Keratinocyte (primary cell): ENCODE measurements at regions not wholly inside any gene's neighbourhood (a gene's known extent, or its start where the extent isn't known, plus 50 kb on each side); places are given as distances from the start of the nearest gene placed in this dataset.
"Not testable (repeated sequence)": the region's sequence is repeated elsewhere in the genome, so short reads cannot be mapped to it uniquely, and the experiment has no call there.

Experiments
- DNase-seq: peaks from one replicate; pipeline ENCODE4 v3.0.0-alpha.2; 2011; ENCODE audit warnings: low read depth, missing footprints, low spot score
- FAIRE-seq: peaks from 2 replicates; lab custom pipeline; 2011; peaks lifted over from hg19 to GRCh38; lab: Jason Lieb, UNC
- H2AFZ ChIP-seq: 2 replicates; pipeline ENCODE4 v1.6.0; 2012; ENCODE audit warnings: low read length, control low read depth, inconsistent platforms; ENCODE audit not compliant: control insufficient read depth
- H3K27ac ChIP-seq: 2 replicates; pipeline ENCODE4 v1.5.1; 2011; ENCODE audit warnings: low read length; ENCODE audit not compliant: control insufficient read depth, insufficient read depth
- H3K27me3 ChIP-seq: 3 replicates; pipeline ENCODE4 v1.6.0; 2011; ENCODE audit warnings: low read length; ENCODE audit not compliant: control insufficient read depth, insufficient read depth; ENCODE audit errors: extremely low read depth
- H3K36me3 ChIP-seq, 2 experiments: 2 replicates in 1 of 2; 3 replicates in 1 of 2; pipeline ENCODE4 v1.5.1; 2011; ENCODE audit warnings: low read length in 2 of 2, mild to moderate bottlenecking in 1 of 2; ENCODE audit not compliant: control insufficient read depth in 2 of 2, insufficient read depth in 2 of 2; ENCODE audit errors: extremely low read depth in 1 of 2
- H3K4me1 ChIP-seq: 3 replicates; pipeline ENCODE4 v1.5.1; 2011; ENCODE audit warnings: low read length; ENCODE audit not compliant: control insufficient read depth, insufficient read depth; ENCODE audit errors: extremely low read depth
- H3K4me2 ChIP-seq: 3 replicates; pipeline ENCODE4 v1.6.0; 2011; ENCODE audit warnings: low read depth, low read length; ENCODE audit not compliant: control insufficient read depth, insufficient read depth; ENCODE audit errors: extremely low read depth
- H3K4me3 ChIP-seq, 3 experiments: fragments of 200-600 bp in 1 of 3; sonication (generic) in 1 of 3; 2 replicates in 2 of 3; 3 replicates in 1 of 3; pipeline ENCODE4 v1.5.1; 2011 to 2016; ENCODE audit warnings: low read length in 3 of 3, mild to moderate bottlenecking in 3 of 3, control low read depth in 2 of 3, inconsistent platforms in 1 of 3, low read depth in 1 of 3, mixed read lengths in 1 of 3, mixed run types in 1 of 3, moderate library complexity in 1 of 3; ENCODE audit not compliant: control insufficient read depth in 2 of 3, insufficient read depth in 2 of 3; ENCODE audit errors: extremely low read depth in 1 of 3
- H3K79me2 ChIP-seq: 2 replicates; pipeline ENCODE4 v1.6.0; 2012; ENCODE audit warnings: low read length; ENCODE audit not compliant: control insufficient read depth, insufficient read depth
- H3K9ac ChIP-seq: 3 replicates; pipeline ENCODE4 v1.6.0; 2011; ENCODE audit warnings: low read length; ENCODE audit not compliant: control insufficient read depth, insufficient read depth; ENCODE audit errors: extremely low read depth
- H3K9me1 ChIP-seq: 3 replicates; pipeline ENCODE4 v1.6.0; 2011; ENCODE audit warnings: low read length; ENCODE audit not compliant: control insufficient read depth, insufficient read depth; ENCODE audit errors: extremely low read depth
- H3K9me3 ChIP-seq: 2 replicates; pipeline ENCODE4 v1.5.1; 2012; ENCODE audit warnings: low read depth, low read length; ENCODE audit not compliant: control insufficient read depth
- H4K20me1 ChIP-seq: 3 replicates; pipeline ENCODE4 v1.6.0; 2011; ENCODE audit warnings: low read length; ENCODE audit not compliant: control insufficient read depth, insufficient read depth; ENCODE audit errors: extremely low read depth
- EZH2 ChIP-seq: IDR thresholded peaks from one replicate; pipeline ENCODE4 v1.6.1; 2012; ENCODE audit warnings: inconsistent platforms, mild to moderate bottlenecking, low read length, moderate library complexity
- dilution Hi-C: fragments of 300-500 bp; cut with MboI; formaldehyde crosslinking; loops from one replicate; pipeline ENCODE4 v1.7.0; 2020; ENCODE audit warnings: low sequenced_read_pairs; ENCODE audit not compliant: extremely low pct_ligation_motif_present
- TF ChIP-seq, protein P1 (sequence below), 3 experiments: IDR thresholded peaks in 1 of 3; conservative IDR thresholded peaks in 1 of 3; optimal IDR thresholded peaks in 1 of 3; 2 replicates in 2 of 3; 3 replicates in 1 of 3; pipeline versions ENCODE3 to v1.5.1; 2011; ENCODE audit warnings: low read length in 3 of 3, mild to moderate bottlenecking in 3 of 3, moderate library complexity in 2 of 3, control low read depth in 1 of 3, inconsistent platforms in 1 of 3; ENCODE audit not compliant: insufficient read depth in 2 of 3; ENCODE audit errors: extremely low read depth in 1 of 3

GRCh38 chr22:19599626-19600243 is 75.5 kb upstream of the CLDN5 start:
- peaks cover 10% of the 10 kb centered on the region for H3K4me1 ChIP-seq
- H3K79me2 ChIP-seq = no peaks in the 10 kb centered on the region
- TF ChIP-seq, protein P1, sequence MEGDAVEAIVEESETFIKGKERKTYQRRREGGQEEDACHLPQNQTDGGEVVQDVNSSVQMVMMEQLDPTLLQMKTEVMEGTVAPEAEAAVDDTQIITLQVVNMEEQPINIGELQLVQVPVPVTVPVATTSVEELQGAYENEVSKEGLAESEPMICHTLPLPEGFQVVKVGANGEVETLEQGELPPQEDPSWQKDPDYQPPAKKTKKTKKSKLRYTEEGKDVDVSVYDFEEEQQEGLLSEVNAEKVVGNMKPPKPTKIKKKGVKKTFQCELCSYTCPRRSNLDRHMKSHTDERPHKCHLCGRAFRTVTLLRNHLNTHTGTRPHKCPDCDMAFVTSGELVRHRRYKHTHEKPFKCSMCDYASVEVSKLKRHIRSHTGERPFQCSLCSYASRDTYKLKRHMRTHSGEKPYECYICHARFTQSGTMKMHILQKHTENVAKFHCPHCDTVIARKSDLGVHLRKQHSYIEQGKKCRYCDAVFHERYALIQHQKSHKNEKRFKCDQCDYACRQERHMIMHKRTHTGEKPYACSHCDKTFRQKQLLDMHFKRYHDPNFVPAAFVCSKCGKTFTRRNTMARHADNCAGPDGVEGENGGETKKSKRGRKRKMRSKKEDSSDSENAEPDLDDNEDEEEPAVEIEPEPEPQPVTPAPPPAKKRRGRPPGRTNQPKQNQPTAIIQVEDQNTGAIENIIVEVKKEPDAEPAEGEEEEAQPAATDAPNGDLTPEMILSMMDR (optimal IDR thresholded peaks at IDR 0.05 in 1 of 3, IDR thresholded peaks at IDR 0.05 in 1 of 3, conservative IDR thresholded peaks at IDR 0.05 in 1 of 3; ENCODE audit: extremely low read depth in 1 of 3, insufficient read depth in 2 of 3, low read length in 3 of 3) = no peak
- TF ChIP-seq EZH2 = no peak
- H4K20me1 ChIP-seq = no peaks in the 10 kb centered on the region
- H3K9me3 ChIP-seq = no peaks in the 10 kb centered on the region
- no peak overlapping the region for H3K4me3 ChIP-seq
- H2AFZ ChIP-seq = no peak overlapping the region
- no peak overlapping the region for H3K9ac ChIP-seq
- no peaks in the 10 kb centered on the region for H3K27me3 ChIP-seq
- no peak for FAIRE-seq
- DNase-seq = no peak
- dilution Hi-C loops = no loop called here
- H3K4me2 ChIP-seq = no peak overlapping the region
- no peak overlapping the region for H3K27ac ChIP-seq
- no peaks in the 10 kb centered on the region for H3K36me3 ChIP-seq
- H3K9me1 ChIP-seq = no peaks in the 10 kb centered on the region

DNA sequence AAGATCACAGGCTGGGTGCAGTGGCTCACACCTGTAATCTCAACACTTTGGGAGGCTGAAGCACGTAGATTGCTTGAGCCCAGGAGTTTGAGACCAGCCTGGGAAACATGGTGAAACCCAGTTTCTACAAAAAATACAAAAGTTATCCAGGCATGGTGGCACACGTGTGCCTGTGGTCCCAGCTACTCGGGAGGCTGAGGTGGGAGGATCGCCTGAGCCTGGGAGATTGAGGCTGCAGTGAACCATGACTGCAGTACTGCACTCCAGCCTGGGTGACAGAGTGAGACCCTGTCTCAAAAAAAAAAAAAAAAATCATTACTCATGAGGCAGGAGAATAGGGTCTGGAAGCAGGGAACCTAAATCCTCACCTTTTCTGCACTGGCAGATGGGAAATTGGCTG is 79.1 kb upstream of the CLDN5 start:
- H3K79me2 ChIP-seq, dilution Hi-C loops, H3K9me3 ChIP-seq, H2AFZ ChIP-seq, DNase-seq, H3K9me1 ChIP-seq, H3K9ac ChIP-seq, H3K27ac ChIP-seq, H3K36me3 ChIP-seq, H3K4me2 ChIP-seq, H3K4me3 ChIP-seq, H3K27me3 ChIP-seq, H4K20me1 ChIP-seq, FAIRE-seq: not testable (repeated sequence)
- peaks cover 16% of the 10 kb centered on the region for H3K4me1 ChIP-seq

- no peak overlapping the region for H3K9ac ChIP-seq
- no peaks in the 10 kb centered on the region for H3K79me2 ChIP-seq
- DNase-seq = no peak
- no peak for FAIRE-seq
- H3K27me3 ChIP-seq = no peaks in the 10 kb centered on the region
- H2AFZ ChIP-seq = no peak overlapping the region
- no peaks in the 10 kb centered on the region for H3K9me3 ChIP-seq
- dilution Hi-C loops = no loop called here
- H4K20me1 ChIP-seq = no peaks in the 10 kb centered on the region
- H3K4me3 ChIP-seq = no peak overlapping the region
- no peak overlapping the region for H3K4me2 ChIP-seq
- no peaks in the 10 kb centered on the region for H3K36me3 ChIP-seq
- H3K4me1 ChIP-seq = peaks cover 12% of the 10 kb centered on the region
- H3K9me1 ChIP-seq = no peaks in the 10 kb centered on the region
- H3K27ac ChIP-seq = no peak overlapping the region
- TF ChIP-seq, protein P1 (optimal IDR thresholded peaks at IDR 0.05 in 1 of 3, IDR thresholded peaks at IDR 0.05 in 1 of 3, conservative IDR thresholded peaks at IDR 0.05 in 1 of 3; ENCODE audit: extremely low read depth in 1 of 3, insufficient read depth in 2 of 3, low read length in 3 of 3) = no peak
- no peak for TF ChIP-seq EZH2
Measured at GRCh38 chr22:19603767-19604166, 79.6 kb upstream of the CLDN5 start.
